ENCODE measurements at regions not wholly inside any gene's neighbourhood (a gene's known extent, or its start where the extent isn't known, plus 50 kb on each side); places are given as distances from the start of the nearest gene placed in this dataset.

DNA sequence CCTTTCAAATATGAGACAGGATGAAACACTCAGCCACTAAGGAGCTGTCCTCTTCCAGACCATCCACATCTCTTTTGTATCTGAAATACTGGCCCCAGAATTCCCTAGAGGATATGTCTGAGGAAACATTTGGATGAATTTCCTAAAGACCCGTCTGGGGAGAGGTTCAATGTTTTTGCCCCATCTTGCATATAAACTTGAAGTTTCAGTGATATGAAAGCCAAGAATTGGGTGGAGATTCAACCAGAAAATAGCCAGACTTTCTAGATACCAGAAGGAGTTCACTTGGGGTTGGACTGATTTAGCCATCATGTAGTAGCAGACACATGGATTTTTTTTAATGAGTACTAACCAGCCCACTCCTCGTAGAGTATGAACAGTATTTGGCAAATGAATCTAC lies 182.0 kb downstream of the PLPP3 start:
- TF ChIP-seq, protein P1, sequence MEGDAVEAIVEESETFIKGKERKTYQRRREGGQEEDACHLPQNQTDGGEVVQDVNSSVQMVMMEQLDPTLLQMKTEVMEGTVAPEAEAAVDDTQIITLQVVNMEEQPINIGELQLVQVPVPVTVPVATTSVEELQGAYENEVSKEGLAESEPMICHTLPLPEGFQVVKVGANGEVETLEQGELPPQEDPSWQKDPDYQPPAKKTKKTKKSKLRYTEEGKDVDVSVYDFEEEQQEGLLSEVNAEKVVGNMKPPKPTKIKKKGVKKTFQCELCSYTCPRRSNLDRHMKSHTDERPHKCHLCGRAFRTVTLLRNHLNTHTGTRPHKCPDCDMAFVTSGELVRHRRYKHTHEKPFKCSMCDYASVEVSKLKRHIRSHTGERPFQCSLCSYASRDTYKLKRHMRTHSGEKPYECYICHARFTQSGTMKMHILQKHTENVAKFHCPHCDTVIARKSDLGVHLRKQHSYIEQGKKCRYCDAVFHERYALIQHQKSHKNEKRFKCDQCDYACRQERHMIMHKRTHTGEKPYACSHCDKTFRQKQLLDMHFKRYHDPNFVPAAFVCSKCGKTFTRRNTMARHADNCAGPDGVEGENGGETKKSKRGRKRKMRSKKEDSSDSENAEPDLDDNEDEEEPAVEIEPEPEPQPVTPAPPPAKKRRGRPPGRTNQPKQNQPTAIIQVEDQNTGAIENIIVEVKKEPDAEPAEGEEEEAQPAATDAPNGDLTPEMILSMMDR (IDR thresholded peaks at IDR 0.05; ENCODE audit: low read depth, low read length, missing control alignments): no peak
- H3K4me3 ChIP-seq (replicated peaks; ENCODE audit: low read depth, low read length): no peak overlapping the region
- no peak for DNase-seq (ENCODE audit: extremely low read depth, low read depth)

- no peak for DNase-seq (ENCODE audit: extremely low read depth, low read depth)
- no peak overlapping the region for H3K4me3 ChIP-seq (replicated peaks; ENCODE audit: low read depth, low read length)
- TF ChIP-seq, protein P1 (IDR thresholded peaks at IDR 0.05; ENCODE audit: low read depth, low read length, missing control alignments): no peak
These were observed 182.8 kb downstream of the PLPP3 start for GRCh38 chr1:56396581-56396980.

DNA sequence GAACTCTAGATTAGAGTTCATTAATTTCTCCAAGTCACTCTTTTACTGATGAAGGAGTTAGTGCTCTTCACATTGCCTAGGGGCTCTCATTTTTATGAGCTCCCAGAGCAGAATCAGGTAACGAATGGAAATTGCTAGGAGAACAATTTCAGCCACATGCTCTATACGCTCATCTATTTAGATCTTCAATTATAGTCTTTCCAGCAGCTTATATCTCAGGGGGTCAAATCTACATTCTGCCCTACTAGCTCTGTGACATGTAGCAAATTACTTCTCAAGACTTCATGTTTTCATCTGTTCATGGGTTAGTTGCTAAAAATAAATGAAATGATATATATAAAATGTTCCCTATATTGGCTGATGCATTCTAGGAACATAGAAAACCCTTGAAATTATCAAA lies 183.6 kb downstream of the PLPP3 start:
- H3K4me3 ChIP-seq (replicated peaks; ENCODE audit: low read depth, low read length): no peak overlapping the region
- DNase-seq (ENCODE audit: extremely low read depth, low read depth): no peak
- TF ChIP-seq, protein P1 (IDR thresholded peaks at IDR 0.05; ENCODE audit: low read depth, low read length, missing control alignments): no peak

- no peak overlapping the region for H3K4me3 ChIP-seq (replicated peaks; ENCODE audit: low read depth, low read length)
- TF ChIP-seq, protein P1 (IDR thresholded peaks at IDR 0.05; ENCODE audit: low read depth, low read length, missing control alignments): no peak
- DNase-seq (ENCODE audit: extremely low read depth, low read depth): no peak
These were observed 185.1 kb downstream of the PLPP3 start for GRCh38 chr1:56394298-56394697.

DNA sequence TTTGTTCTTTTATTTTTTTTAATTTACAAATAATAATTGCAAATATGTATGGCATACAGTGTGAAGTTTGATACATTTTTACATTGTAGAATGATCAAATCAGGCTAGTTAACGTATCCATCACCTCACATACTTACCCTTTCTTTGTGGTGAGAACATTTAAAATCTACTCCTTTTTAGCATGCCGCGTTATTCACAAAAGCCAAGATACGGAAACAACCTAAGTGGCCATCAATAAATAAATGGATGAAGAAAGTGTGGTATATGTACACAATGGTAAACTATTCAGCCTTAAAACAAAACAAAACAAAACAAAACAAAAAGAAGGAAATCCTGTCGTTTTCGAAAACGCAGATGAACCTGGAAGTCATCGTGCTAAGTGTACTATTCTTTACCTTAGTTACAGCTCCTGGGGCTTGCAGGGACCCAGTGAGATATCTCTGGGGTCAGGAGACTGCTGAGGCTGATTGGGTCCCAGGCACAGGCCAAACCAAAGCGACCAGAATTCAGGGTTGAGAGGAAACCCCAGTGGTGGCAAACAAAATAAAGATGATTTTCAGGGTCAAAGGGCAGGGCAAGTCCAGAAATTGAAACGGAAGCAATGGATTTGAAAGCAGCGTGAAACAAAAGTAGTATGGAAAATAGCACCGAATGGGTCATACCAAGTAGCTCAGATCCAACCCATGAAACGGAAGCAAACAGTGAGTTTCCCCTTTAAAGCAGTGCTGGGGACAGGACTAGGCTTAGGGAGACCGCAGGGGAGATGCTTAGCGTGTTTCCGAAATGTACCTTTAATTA lies 188.2 kb downstream of the PLPP3 start:
- TF ChIP-seq, protein P1 (IDR thresholded peaks at IDR 0.05; ENCODE audit: low read depth, low read length, missing control alignments): no peak
- H3K4me3 ChIP-seq (replicated peaks; ENCODE audit: low read depth, low read length): no peak overlapping the region
- no peak for DNase-seq (ENCODE audit: extremely low read depth, low read depth)

DNA sequence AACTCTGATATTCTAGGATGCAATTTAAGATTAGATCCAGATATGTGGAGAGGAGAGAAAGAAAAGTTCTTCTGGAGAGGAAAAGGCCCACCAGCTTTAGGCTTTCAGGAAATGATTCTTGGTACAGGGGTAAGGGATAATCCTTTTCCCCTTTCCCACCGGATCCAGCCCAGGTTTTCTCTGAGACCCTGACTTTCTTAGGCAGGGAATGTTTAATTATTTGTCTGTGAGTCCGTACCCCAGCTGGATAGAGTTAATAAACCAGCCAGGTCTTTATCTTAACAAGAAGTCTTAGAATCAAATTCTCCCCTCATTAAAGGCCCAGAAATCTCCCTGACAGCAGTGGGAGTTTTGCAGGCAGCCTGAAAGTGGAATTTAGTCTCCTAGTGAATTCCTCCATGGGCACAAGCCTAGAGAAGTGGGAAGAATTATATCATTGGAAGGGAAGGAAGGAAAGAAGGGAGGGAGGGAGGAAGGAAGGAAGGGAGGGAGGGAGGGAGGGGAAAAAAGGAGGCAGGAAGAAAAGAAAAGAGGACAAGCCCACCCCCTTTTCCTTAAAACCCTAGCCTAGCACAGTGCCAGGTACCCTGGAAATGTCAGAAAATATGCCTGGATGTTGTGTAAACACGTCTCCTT lies 189.0 kb downstream of the PLPP3 start:
- DNase-seq (ENCODE audit: extremely low read depth, low read depth): peak; percentile 20
- TF ChIP-seq, protein P1 (IDR thresholded peaks at IDR 0.05; ENCODE audit: low read depth, low read length, missing control alignments): no peak
- H3K4me3 ChIP-seq (replicated peaks; ENCODE audit: low read depth, low read length): no peak overlapping the region

Measured in HFF-Myc (cell line).